ENCODE measurements at regions not wholly inside any gene's neighbourhood (a gene's known extent, or its start where the extent isn't known, plus 50 kb on each side); places are given as distances from the start of the nearest gene placed in this dataset.

GRCh38 chr4:126361287-126361686 is 1046.5 kb downstream of the FAT4 start:
- no peak for TF ChIP-seq POLR2A (IDR thresholded peaks at IDR 0.05)
- no peak for TF ChIP-seq CTCF (IDR thresholded peaks at IDR 0.05)
- TF ChIP-seq POLR2AphosphoS5 (IDR thresholded peaks at IDR 0.05): no peak
- no peak for TF ChIP-seq EP300 (IDR thresholded peaks at IDR 0.05)
